ENCODE measurements at regions not wholly inside any gene's neighbourhood (a gene's known extent, or its start where the extent isn't known, plus 50 kb on each side); places are given as distances from the start of the nearest gene placed in this dataset.

- H3K27me3 ChIP-seq (ENCODE audit: insufficient read depth, low read length), result no peaks in the 10 kb centered on the region
- H3K4me3 ChIP-seq (ENCODE audit: low read length), result no peak overlapping the region
- WGBS, result 88% methylated on average over 22 of the region's 22 CpGs
- H3K9me3 ChIP-seq (ENCODE audit: insufficient read depth, low read depth, low read length), result no peaks in the 10 kb centered on the region
- peaks cover 16% of the 10 kb centered on the region for H3K4me1 ChIP-seq (ENCODE audit: insufficient read depth, low read length)
- no peak overlapping the region for H3K9ac ChIP-seq (ENCODE audit: low read depth, low read length)
- no peak overlapping the region; the same call in 1 of the 2 replicates for H3K27ac ChIP-seq (ENCODE audit: low read depth, low read length)
- H3K36me3 ChIP-seq (ENCODE audit: insufficient read depth, low read length), result no peaks in the 10 kb centered on the region
These were observed 214.2 kb upstream of the GSE1 start for GRCh38 chr16:85398688-85399582.

GRCh38 chr16:85399583-85400284 lies 213.4 kb upstream of the GSE1 start:
- 68% methylated on average over 23 of the region's 23 CpGs for WGBS
- H3K4me1 ChIP-seq (ENCODE audit: insufficient read depth, low read length), result peaks cover 16% of the 10 kb centered on the region
- H3K36me3 ChIP-seq (ENCODE audit: insufficient read depth, low read length), result no peaks in the 10 kb centered on the region
- H3K27ac ChIP-seq (ENCODE audit: low read depth, low read length), result peak overlapping the region; percentile 46; the same call in 1 of the 2 replicates
- no peak overlapping the region for H3K9ac ChIP-seq (ENCODE audit: low read depth, low read length)
- no peak overlapping the region for H3K4me3 ChIP-seq (ENCODE audit: low read length)
- no peaks in the 10 kb centered on the region for H3K9me3 ChIP-seq (ENCODE audit: insufficient read depth, low read depth, low read length)
- H3K27me3 ChIP-seq (ENCODE audit: insufficient read depth, low read length), result no peaks in the 10 kb centered on the region

GRCh38 chr16:85400305-85401205 lies 212.6 kb upstream of the GSE1 start:
- Histone ChIP-seq H3K27me3 (ENCODE audit: insufficient read depth, low read length) (no peaks in the 10 kb centered on the region), H3K36me3 (ENCODE audit: insufficient read depth, low read length) (no peaks in the 10 kb centered on the region), H3K4me3 (ENCODE audit: low read length) (no peak overlapping the region), H3K9ac (ENCODE audit: low read depth, low read length) (no peak overlapping the region), H3K9me3 (ENCODE audit: insufficient read depth, low read depth, low read length) (no peaks in the 10 kb centered on the region), H3K27ac (ENCODE audit: low read depth, low read length) (no peak overlapping the region), H3K4me1 (ENCODE audit: insufficient read depth, low read length) (peaks cover 16% of the 10 kb centered on the region)
- 90% methylated on average over 25 of the region's 25 CpGs for WGBS

- H3K4me1 ChIP-seq (ENCODE audit: insufficient read depth, low read length), result peaks cover 9% of the 10 kb centered on the region
- no peak overlapping the region for H3K27ac ChIP-seq (ENCODE audit: low read depth, low read length)
- no peak overlapping the region for H3K9ac ChIP-seq (ENCODE audit: low read depth, low read length)
- no peaks in the 10 kb centered on the region for H3K36me3 ChIP-seq (ENCODE audit: insufficient read depth, low read length)
- no peak overlapping the region for H3K4me3 ChIP-seq (ENCODE audit: low read length)
- WGBS, result 88% methylated on average over 16 of the region's 16 CpGs
- no peaks in the 10 kb centered on the region for H3K27me3 ChIP-seq (ENCODE audit: insufficient read depth, low read length)
- no peaks in the 10 kb centered on the region for H3K9me3 ChIP-seq (ENCODE audit: insufficient read depth, low read depth, low read length)
These were observed 211.7 kb upstream of the GSE1 start for GRCh38 chr16:85401370-85401916.

GRCh38 chr16:85401917-85402766 lies 211.0 kb upstream of the GSE1 start:
- H3K9ac ChIP-seq (ENCODE audit: low read depth, low read length), result no peak overlapping the region
- H3K27ac ChIP-seq (ENCODE audit: low read depth, low read length), result no peak overlapping the region

DNA sequence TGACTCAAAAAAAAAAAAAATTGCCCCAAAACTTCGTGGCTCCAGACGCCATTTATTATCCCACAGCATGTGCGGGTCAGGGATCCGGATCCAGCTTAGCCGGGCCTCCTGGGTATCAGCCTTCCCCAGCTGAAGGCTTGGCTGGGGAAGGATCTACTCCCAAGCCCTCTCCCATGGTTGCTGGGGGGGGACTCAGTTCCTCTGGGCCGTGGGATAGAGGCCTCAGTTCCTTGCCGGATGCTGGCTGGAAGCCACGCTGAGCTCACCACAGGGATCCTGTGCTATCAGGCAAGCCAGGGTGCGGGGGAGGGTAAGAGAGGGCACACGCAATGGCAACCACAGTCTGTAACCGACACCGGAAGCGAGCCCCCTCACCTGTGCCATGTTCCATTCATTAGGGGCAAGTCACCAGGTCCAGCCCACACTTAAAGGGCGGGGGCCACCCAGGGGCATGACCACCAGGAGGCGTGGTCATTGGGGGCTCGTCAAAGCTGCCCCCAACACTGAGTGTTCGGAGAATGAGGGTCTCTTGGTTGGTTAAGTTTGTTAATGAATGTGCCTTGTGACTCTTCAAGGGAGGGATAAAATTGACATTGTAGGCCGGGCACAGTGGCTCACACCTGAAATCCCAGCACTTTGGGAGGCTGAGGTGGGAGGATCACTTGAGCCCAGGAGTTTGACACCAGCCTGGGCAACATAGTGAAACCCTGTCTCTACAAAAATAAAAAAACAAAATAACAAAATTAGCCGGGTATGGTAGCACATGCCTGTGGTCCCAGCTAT lies 210.0 kb upstream of the GSE1 start:
- WGBS, result 62% methylated on average over 19 of the region's 19 CpGs
- Histone ChIP-seq H3K4me3 (ENCODE audit: low read length) (no peak overlapping the region), H3K27ac (ENCODE audit: low read depth, low read length) (no peak overlapping the region; the same call in 1 of the 2 replicates), H3K36me3 (ENCODE audit: insufficient read depth, low read length) (no peaks in the 10 kb centered on the region), H3K9ac (ENCODE audit: low read depth, low read length) (no peak overlapping the region), H3K9me3 (ENCODE audit: insufficient read depth, low read depth, low read length) (no peaks in the 10 kb centered on the region), H3K27me3 (ENCODE audit: insufficient read depth, low read length) (no peaks in the 10 kb centered on the region), H3K4me1 (ENCODE audit: insufficient read depth, low read length) (0 out of 2 replicates have a peak, but pooled peaks cover 4% of the 10 kb centered on the region)

More at GRCh38 chr16:85401917-85402766, 211.0 kb upstream of the GSE1 start:
- Histone ChIP-seq H3K36me3 (ENCODE audit: insufficient read depth, low read length) (no peaks in the 10 kb centered on the region), H3K4me3 (ENCODE audit: low read length) (no peak overlapping the region), H3K9me3 (ENCODE audit: insufficient read depth, low read depth, low read length) (no peaks in the 10 kb centered on the region), H3K4me1 (ENCODE audit: insufficient read depth, low read length) (0 out of 2 replicates have a peak, but pooled peaks cover 8% of the 10 kb centered on the region), H3K27me3 (ENCODE audit: insufficient read depth, low read length) (no peaks in the 10 kb centered on the region)
- WGBS, result 88% methylated on average over 30 of the region's 30 CpGs

DNA sequence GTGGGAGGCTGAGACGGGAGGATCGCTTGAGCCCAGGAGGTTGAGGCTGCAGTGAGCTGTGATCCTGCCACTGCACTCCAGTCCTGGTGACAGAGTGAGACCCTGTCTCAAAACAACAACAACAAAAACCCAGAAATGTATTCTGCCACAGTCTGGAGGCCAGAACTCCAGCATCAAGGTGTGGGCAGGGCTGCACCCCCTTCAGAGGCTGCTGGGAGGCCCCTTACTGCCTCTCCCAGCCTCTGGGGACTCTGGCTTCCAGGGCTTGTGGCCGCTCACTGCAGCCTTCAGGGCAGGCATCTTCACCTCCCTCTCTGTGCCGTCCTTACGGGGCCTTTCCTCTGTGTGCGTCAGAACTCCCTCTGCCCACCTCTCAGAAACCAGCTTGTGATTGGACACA lies 209.4 kb upstream of the GSE1 start:
- WGBS, result 84% methylated on average over 6 of the region's 6 CpGs
- no peaks in the 10 kb centered on the region for H3K36me3 ChIP-seq (ENCODE audit: insufficient read depth, low read length)
- H3K9me3 ChIP-seq (ENCODE audit: insufficient read depth, low read depth, low read length), result no peaks in the 10 kb centered on the region
- no peak overlapping the region for H3K27ac ChIP-seq (ENCODE audit: low read depth, low read length)
- no peak overlapping the region for H3K4me3 ChIP-seq (ENCODE audit: low read length)
- 0 out of 2 replicates have a peak, but pooled peaks cover 4% of the 10 kb centered on the region for H3K4me1 ChIP-seq (ENCODE audit: insufficient read depth, low read length)
- no peak overlapping the region for H3K9ac ChIP-seq (ENCODE audit: low read depth, low read length)
- H3K27me3 ChIP-seq (ENCODE audit: insufficient read depth, low read length), result no peaks in the 10 kb centered on the region

DNA sequence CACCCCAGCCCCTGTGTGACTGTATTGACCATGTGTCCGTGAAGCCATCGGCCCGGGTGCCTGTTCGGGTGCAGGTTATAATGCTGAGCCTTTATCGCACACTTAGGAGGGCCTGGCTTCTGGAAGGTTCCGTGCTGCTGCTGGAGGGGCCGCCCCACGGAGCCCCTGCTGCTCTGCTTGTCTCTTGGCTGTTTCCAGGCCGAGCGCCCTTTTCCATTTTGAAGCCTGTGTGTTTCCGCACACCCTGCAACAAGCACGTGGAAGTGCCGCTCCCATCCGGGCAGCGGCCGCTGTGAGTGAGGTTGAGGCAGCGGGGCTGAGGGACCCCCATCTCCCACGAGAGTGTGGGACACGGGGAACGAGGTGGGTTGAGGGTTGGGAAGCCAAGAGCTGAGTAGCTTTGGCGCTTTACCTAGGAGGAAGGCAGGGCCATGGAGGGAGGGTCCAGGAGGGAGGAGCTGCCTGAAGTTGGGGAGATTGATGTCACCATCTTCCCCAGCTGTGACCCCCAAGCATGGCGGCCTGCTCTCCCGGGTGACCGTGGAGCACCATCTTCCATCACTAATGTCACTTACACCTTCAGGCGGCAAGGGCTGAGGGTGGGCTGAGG lies 200.1 kb upstream of the GSE1 start:
- Histone ChIP-seq H3K4me1 (ENCODE audit: insufficient read depth, low read length) (no peaks in the 10 kb centered on the region), H3K9ac (ENCODE audit: low read depth, low read length) (no peak overlapping the region), H3K36me3 (ENCODE audit: insufficient read depth, low read length) (no peaks in the 10 kb centered on the region), H3K4me3 (ENCODE audit: low read length) (no peak overlapping the region), H3K27ac (ENCODE audit: low read depth, low read length) (no peak overlapping the region), H3K9me3 (ENCODE audit: insufficient read depth, low read depth, low read length) (no peaks in the 10 kb centered on the region), H3K27me3 (ENCODE audit: insufficient read depth, low read length) (no peaks in the 10 kb centered on the region)
- WGBS, result 96% methylated on average over 25 of the region's 25 CpGs
